ENCODE measurements at regions not wholly inside any gene's neighbourhood (a gene's known extent, or its start where the extent isn't known, plus 50 kb on each side); places are given as distances from the start of the nearest gene placed in this dataset.
A peak's percentile ranks its signal among the peaks of the same experiment; 100 is the strongest.

DNA sequence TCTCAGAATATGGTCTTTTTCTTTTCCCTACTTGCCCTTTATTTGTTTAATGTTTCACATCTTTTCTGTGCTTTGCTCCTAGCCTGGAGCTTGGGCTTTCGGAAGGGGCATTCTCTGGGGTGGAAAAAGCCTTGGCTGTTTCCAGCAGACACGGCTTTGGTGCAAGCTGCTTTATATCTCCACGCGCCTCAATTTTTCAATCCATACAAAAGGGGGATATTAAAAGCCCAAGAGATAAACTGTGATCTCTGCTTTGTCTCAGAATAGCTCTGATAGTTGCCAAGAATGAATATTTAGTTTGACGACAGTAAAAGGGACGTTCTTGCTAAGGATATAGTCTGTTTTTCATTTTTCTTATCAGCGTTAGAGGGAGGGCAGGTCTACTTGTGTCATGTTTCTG lies 194.0 kb upstream of the KIRREL3 start:
- DNase-seq, result no peak

GRCh38 chr11:127193950-127194349 lies 193.4 kb upstream of the KIRREL3 start:
- DNase-seq, result no peak

DNA sequence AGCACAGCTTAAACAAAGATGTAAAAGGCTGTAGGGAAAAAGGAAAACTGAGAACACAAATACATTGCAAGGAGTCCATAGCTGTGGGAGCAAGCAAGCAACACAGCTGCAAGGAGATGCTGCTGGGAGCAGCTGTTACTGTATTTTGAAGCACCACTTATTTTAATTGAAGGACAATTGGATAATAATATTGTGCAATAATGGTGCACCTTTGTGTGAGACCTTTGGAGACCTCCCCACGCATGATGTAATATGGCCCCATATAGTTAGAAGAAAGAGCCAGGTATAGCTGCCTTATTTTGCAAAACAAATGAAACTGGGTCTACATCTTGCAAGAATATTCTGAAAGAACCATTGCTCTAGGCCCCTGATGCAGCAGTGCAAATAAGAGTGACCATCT lies 191.1 kb upstream of the KIRREL3 start:
- no peak for DNase-seq

DNA sequence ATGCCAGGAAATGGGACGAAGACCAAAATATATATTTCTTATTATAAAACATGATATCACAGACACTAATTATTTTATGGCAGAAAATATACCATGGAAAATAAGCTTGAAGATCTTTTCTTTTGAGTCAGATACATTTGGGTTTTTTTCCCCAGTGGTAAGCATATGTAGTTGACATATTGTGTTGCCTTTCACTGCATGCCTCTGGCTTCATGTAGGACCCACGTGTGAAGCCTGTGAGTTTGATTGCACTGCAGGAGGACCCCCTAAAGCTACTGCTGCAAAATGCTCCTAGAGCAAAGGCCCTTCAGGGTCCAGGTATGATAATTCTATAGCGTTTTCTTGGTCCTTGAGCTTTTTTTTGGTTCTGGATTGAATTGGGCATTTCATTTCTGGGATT lies 190.7 kb upstream of the KIRREL3 start:
- DNase-seq, result no peak

GRCh38 chr11:127182586-127183203 lies 182.1 kb upstream of the KIRREL3 start:
- DNase-seq, result no peak

DNA sequence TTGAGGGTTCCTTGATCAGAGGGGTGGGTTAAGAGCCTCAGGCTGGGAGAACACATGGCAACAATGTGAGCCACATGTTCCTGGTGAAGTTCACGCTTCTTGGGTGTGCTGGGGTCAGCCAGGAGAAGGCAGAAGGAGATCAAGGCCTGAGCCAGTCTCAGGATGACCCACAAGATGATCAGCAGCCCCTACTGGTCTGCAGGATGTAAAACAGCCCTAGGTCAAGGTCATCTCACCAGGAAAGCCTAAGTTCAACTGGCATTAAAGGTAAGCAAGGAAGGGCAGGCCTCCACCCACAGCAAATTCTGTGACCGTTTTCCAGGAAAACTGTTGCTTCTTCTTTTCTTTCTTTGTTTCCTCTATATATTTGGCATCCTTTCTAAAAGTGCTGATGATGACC lies 156.7 kb upstream of the KIRREL3 start:
- no peak for DNase-seq

DNA sequence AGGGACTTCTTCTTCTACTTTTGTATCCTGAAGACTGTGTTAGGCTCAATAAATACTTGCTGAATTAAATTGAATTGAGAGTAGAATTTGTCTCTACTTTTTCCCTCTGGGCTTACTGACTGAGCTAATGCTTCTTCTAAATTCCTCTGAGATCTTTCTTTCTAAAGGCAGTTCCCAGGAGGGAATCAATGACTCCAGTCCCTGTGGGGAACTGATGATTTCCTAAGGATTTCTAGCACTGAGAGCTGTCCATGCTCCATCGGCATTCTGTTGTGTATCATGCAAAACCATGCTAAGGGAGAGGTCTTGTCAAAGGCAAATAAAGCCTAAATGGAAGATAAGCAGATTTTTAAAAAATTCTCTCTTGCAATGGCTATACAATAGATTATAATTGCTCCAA lies 148.8 kb upstream of the KIRREL3 start:
- DNase-seq, result no peak

DNA sequence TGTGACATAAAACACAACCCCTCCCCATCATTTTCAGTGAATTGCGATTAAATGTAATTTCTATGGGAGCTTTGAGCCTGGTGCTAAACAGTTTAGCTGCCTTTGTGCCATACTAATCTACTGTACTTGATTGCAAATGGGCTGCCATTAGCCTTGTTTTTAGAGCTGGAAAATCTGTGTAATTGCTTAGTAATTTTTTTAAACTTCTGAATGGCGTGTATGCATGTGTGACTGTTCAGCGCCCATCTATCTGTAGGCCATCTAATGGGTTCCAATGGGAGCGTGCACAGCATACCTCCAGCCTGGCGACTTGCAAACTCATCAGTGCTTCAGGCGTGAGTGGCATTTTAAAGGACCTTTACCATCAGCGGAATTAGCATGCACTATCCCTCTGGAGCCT lies 142.7 kb upstream of the KIRREL3 start:
- no peak for DNase-seq

DNA sequence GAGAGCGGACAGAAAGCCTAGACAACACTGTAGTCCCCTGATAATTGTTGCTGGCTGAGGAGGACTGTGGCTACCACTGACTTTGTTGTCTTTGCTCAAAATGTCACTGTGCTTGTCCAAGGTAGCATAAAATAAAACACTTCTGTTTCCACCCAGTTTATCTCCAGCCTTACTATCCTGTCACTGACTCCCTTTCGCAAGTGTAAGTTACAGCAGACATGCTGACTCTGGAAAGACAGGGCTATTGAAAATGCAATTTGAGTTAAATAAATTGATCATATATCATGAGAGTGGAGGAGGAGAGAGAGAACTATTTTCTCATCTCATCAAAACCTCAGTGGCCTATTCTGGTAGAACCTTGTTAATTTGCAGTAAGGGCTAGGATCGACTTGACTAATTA lies 138.0 kb upstream of the KIRREL3 start:
- DNase-seq, result no peak

- no peak for DNase-seq
Observed at GRCh38 chr11:127137771-127138280, 137.3 kb upstream of the KIRREL3 start.

DNA sequence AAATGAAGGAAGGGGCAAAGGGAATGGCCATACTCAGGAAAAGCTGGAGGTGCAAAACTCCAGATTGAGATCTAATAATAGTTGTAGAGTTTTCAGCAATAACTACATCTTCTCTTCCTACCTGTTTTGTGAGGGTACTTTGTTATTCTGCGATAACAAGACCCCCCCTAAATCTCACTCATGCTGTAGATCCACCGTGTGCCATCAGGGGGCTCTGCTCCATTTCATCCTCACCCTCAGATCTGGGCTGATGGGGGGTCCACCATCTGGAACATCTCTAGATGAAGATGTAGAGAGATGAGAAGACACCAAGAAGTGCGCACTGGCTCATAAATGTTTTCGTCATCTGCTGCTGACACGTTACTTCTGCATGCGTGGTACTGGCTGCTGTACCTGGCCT lies 135.9 kb upstream of the KIRREL3 start:
- no peak for DNase-seq

DNA sequence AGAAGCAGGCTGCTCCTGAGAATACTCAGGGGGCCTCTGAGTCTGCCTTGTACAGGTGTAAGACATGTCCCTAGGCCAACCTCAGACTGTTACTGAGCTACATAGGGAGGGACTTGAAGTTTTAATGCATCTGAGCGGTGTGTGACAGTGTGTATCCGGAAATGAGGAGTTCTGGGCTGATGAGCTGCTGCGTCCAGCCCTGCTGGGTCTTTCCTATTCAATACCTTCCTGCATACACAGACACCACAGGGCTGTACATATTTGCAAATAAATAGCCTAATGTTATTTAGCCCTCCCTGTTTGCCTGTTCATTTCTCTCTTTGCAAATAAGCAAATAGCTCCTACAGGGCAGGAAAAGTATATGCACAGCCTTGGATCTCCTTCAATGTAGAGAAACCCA lies 134.7 kb upstream of the KIRREL3 start:
- no peak for DNase-seq

DNA sequence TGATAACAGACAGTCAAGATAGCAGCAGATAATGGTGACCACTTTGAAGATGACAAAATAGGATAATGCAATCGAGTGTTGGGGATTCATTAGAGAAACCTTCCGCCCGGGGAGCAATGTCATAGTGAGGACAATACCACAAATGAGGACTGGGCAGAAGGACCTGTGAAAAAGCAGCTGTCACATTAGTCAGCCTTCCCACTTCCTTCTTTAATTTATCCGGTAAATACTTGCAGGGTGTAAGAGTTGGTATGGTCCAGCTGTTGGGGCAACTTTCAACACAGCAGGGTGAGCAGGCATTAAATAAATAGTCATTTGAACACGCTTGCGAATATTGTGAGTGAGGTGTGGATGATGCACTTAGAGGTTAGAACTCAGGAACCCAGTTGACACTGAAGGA lies 132.5 kb upstream of the KIRREL3 start:
- no peak for DNase-seq

DNA sequence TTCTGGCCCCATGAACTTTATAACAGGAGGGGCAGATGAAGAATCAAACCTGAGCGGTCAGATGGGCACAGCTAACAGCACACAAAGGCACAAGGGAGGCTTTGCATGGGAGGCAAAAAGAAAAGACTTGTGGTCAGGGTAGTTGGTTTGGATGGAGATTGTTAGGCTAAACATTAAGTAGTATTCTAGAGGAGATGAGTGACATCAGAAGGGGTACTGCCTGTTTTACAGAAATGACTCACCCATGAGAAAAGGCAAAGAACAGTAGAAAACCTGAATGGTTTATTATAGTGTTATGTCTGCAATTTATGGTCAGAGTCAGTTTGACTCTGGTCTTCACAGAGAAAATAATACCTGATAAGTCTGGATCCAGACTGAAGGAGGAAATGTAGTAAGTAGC lies 129.8 kb upstream of the KIRREL3 start:
- DNase-seq, result no peak

DNA sequence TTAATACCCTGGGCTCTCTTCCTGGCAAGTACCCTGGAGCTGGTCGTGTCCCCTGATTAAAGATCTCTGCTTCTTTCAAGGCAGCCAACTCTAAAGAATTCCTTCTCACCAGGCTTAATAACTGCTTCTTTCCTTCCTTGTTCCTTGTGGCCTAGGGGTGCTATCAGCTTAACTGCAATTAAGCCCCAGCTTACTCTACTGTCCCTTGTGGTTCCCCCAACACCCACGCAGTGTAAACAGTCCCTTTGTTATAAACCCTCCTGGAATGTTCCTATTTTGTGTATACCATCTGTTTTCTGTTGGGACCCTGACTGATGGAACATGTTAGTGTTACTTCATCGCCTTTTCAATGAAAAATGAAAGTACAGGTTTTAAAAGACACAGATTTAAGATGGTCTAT lies 126.4 kb upstream of the KIRREL3 start:
- no peak for DNase-seq

DNA sequence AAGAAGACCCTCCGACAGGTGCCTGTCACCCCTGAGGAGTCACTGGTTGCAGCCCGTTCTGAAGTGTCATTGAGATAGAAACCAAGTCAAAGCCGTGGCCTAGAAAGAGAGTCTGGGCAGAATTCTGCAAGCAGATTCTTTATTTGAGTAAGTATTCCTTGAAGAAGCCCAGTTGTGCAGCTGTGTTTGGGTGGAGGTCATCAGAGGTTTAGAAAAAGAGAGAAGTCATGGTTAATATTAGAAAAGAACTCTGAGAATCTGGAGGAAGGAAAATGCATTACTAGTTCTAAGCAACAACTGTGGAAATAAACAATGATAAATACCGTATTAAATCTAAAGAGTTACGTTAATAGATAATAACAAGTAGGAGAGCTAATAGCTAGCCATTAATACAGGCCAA lies 118.8 kb upstream of the KIRREL3 start:
- DNase-seq, result no peak

DNA sequence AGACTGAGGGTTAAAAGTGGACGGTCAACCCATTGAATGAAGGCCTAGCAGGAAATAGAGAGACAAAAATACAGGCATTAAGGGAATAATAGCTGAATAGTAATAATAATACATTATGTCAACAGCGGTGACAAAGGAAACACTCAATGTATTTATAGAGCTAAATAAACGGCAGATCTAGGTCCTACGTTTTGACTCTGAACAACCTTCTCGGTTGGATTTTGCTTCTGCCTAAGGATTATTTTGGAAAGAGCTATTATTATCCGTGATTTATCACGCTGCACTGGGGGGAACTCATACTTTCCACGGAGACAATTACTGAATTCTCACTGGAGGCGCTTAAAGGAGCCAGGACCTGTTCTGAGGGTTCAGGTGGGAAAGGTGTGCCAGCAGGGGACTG lies 118.2 kb upstream of the KIRREL3 start:
- no peak for DNase-seq

DNA sequence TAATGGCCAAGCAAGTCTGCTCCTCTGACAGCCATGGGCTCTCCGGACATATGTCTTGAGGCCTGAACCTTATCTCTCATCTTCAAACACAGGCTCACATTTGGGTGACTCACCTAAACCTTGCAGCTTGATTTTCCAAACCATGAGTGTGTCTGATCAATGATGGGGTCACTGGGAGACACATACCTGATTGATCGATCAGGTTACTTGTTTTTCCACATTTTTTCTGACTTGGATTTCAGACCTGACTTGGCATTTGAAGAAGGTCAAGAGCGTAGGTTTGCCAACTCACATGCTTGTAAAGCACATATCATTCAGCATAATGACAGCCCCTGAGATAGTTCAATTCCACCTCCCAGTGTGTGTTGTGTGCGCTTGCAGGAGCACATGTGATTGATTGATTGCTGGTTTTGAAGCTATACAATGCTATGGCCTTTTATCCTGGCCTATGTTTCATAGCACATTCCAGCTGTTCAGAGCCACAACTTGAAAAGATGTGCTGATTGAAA lies 116.7 kb upstream of the KIRREL3 start:
- DNase-seq, result no peak

DNA sequence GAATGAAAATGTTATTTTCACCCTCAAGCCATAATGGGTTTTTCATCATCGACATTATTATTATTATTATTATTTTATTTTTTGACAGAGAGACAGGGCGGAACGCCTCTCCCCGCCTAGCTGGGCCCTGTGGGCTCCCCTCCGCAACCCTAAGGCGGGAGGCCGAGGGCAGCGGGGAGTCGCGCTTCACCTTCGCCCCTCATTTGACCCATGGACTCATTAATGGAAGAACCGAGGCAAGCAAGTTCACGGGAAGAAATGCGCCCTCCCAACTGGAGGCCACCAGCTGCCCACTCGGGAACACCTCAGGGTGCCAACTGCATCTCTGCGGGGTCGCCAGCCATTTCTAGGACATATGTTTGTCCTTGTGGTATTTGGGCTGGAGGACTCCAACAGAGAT lies 115.3 kb upstream of the KIRREL3 start:
- DNase-seq, result no peak

- no peak for DNase-seq
Observed at GRCh38 chr11:127114035-127114434, 113.5 kb upstream of the KIRREL3 start.

DNA sequence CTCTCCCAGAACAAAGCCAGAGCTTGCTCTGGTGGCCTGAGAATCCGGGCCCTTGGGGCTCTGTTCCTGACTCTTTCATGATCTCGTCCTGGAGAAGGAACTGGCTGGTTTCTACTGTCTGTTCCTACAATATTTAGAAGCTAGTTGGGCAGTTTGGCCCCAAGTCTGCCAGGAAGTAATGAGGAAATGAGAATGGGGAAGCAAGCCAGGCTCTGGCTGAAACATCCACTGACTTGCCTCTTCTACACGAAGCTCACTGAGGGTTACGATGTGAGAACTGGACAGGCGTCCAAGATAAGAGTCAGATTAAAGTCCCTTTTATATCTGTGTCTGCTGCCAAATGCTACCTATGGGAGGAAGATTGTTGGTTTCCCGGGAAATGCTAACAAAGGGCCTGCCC lies 110.0 kb upstream of the KIRREL3 start:
- peak; percentile 19 for DNase-seq

- DNase-seq, result no peak
Observed at GRCh38 chr11:127109796-127110480, 109.4 kb upstream of the KIRREL3 start.

GRCh38 chr11:127108838-127109237 lies 108.3 kb upstream of the KIRREL3 start:
- DNase-seq, result no peak

DNA sequence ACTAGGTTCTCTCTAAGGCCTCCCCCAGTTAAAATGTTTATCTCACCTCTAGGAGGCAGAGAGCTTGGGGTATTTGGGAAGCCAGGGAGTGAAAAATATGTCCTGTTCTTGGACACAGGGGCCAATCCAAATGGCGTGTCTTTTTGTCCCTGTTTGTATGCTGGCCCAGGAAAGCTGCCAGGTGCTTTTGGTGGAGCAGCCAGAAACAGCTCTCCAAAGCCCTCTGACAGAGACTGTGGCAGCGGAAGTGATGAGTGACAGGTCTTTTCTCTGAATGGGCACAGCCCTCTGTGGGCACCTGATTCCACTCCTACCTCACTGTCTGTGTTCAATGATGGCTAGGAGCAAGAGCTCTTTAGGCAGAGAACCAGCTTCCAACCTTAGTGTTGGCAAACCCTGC lies 106.4 kb upstream of the KIRREL3 start:
- DNase-seq, result no peak
